ENCODE measurements at regions not wholly inside any gene's neighbourhood (a gene's known extent, or its start where the extent isn't known, plus 50 kb on each side); places are given as distances from the start of the nearest gene placed in this dataset.
"Not testable (repeated sequence)": the region's sequence is repeated elsewhere in the genome, so short reads cannot be mapped to it uniquely, and the experiment has no call there.

- no peak for DNase-seq
Observed at GRCh38 chr18:4758980-4759379, 303.9 kb upstream of the DLGAP1 start.

- DNase-seq = no peak
Observed at GRCh38 chr18:4755848-4756247, 300.7 kb upstream of the DLGAP1 start.

GRCh38 chr18:4753151-4753550 lies 298.0 kb upstream of the DLGAP1 start:
- not testable (repeated sequence) for DNase-seq

GRCh38 chr18:4751523-4751922 lies 296.4 kb upstream of the DLGAP1 start:
- no peak for DNase-seq

- no peak for DNase-seq
Observed at GRCh38 chr18:4750393-4751346, 295.6 kb upstream of the DLGAP1 start.

- no peak for DNase-seq
Observed at GRCh38 chr18:4748975-4749374, 293.9 kb upstream of the DLGAP1 start.

- no peak for DNase-seq
Observed at GRCh38 chr18:4734903-4735302, 279.8 kb upstream of the DLGAP1 start.

GRCh38 chr18:4734021-4734420 lies 278.9 kb upstream of the DLGAP1 start:
- DNase-seq = no peak

- no peak for DNase-seq
Observed at GRCh38 chr18:4721545-4721944, 266.4 kb upstream of the DLGAP1 start.

GRCh38 chr18:4720518-4720917 lies 265.4 kb upstream of the DLGAP1 start:
- no peak for DNase-seq

GRCh38 chr18:4705894-4706293 lies 250.8 kb upstream of the DLGAP1 start:
- DNase-seq = no peak

GRCh38 chr18:4704781-4705180 lies 249.7 kb upstream of the DLGAP1 start:
- DNase-seq = no peak

- no peak for DNase-seq
Observed at GRCh38 chr18:4691836-4692235, 236.7 kb upstream of the DLGAP1 start.

GRCh38 chr18:4678685-4679084 lies 223.6 kb upstream of the DLGAP1 start:
- not testable (repeated sequence) for DNase-seq

GRCh38 chr18:4677006-4677405 lies 221.9 kb upstream of the DLGAP1 start:
- DNase-seq = no peak

- DNase-seq = no peak
Observed at GRCh38 chr18:4672162-4672561, 217.1 kb upstream of the DLGAP1 start.

- DNase-seq = no peak
Observed at GRCh38 chr18:4658804-4659203, 203.7 kb upstream of the DLGAP1 start.

GRCh38 chr18:4653418-4653817 lies 198.3 kb upstream of the DLGAP1 start:
- no peak for DNase-seq

GRCh38 chr18:4641771-4642368 lies 186.8 kb upstream of the DLGAP1 start:
- DNase-seq = no peak

GRCh38 chr18:4640349-4641012 lies 185.4 kb upstream of the DLGAP1 start:
- DNase-seq = no peak

- DNase-seq = no peak
Observed at GRCh38 chr18:4639628-4640310, 184.7 kb upstream of the DLGAP1 start.

GRCh38 chr18:4638680-4639079 lies 183.6 kb upstream of the DLGAP1 start:
- DNase-seq = no peak

GRCh38 chr18:4637876-4638275 lies 182.8 kb upstream of the DLGAP1 start:
- no peak for DNase-seq
